ENCODE measurements at regions not wholly inside any gene's neighbourhood (a gene's known extent, or its start where the extent isn't known, plus 50 kb on each side); places are given as distances from the start of the nearest gene placed in this dataset.

DNA sequence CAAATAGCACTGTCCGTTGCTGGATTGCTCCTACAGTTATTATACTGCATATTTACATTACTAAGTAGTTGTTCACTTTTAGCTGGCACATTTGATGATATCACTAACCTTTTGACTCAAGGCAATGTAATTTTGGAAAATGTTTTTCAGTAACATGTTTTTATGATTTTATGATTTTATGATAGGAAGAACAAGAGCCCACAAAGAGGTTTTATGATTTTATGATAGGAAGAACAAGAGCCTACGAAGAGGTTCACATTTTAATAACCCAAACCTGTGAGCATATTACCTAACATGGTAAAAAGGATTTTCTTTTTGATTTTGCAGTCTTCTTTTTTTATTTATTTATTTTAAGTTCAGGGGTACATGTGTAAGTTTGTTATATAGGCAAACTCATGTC lies 172.3 kb upstream of the TPM1 start:
- TF ChIP-seq POLR2A (IDR thresholded peaks at IDR 0.05) (no peak), CTCF (IDR thresholded peaks at IDR 0.05) (no peak)

Data from heart left ventricle (tissue), 13 donors.